ENCODE measurements at regions not wholly inside any gene's neighbourhood (a gene's known extent, or its start where the extent isn't known, plus 50 kb on each side); places are given as distances from the start of the nearest gene placed in this dataset.

DNA sequence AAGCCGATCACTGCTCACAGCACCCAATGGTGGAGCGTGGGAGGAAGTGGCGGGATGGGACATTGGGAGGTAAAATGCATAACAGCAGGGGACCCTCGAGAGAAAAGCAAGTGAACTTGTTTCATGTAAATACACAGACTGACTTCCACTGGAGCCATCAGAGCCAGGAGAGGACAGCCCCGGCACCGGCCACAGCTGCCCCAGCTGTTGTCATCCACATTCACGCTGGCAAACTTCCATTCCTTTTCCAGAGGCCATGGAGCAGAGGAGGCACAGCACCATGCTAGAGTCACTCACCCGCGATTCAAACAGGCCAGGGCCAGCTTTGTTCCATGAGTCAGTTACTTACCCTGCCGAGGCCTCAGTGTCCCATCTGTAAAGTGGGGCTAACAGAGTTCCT, 610.9 kb upstream of the SALL3 start:
- H3K4me1 ChIP-seq (ENCODE audit: control insufficient read depth in 2 of 2, insufficient read depth in 2 of 2, low read length in 2 of 2), result no peaks in the 10 kb centered on the region
- ChIA-PET POLR2A (no interaction called here), CTCF (no interaction called here)
- DNase-seq (no peak), ATAC-seq (no peak)
- no peaks in the 10 kb centered on the region for H3K36me3 ChIP-seq (ENCODE audit: control insufficient read depth in 2 of 3, insufficient read depth in 3 of 3, low read length in 3 of 3)
- no peaks in the 10 kb centered on the region for H3K9me3 ChIP-seq (ENCODE audit: control insufficient read depth in 2 of 3, low read length in 3 of 3)
- Mint-ChIP-seq H3K27me3 (no peaks in the 10 kb centered on the region), H3K36me3 (no peaks in the 10 kb centered on the region), H3K4me3 (no peak overlapping the region), H3K9me3 (peaks cover 0 to 2% (median 0%) of the 10 kb centered on the region in 11 donors), H3K4me1 (no peaks in the 10 kb centered on the region), H3K27ac (no peak overlapping the region)
- no peak overlapping the region for H3K4me3 ChIP-seq (ENCODE audit: low read length)
- no peak overlapping the region for H3K27ac ChIP-seq (ENCODE audit: low read depth, low read length)
- no peaks in the 10 kb centered on the region for H3K27me3 ChIP-seq (ENCODE audit: control insufficient read depth in 2 of 2, insufficient read depth in 2 of 2, low read length in 2 of 2)
- intact Hi-C loops (cut with micrococcal nuclease), result no loop called here

- ChIA-PET POLR2A (no interaction called here), CTCF (no interaction called here)
- Histone ChIP-seq H3K27me3 (ENCODE audit: control insufficient read depth in 2 of 2, insufficient read depth in 2 of 2, low read length in 2 of 2) (no peaks in the 10 kb centered on the region), H3K4me1 (ENCODE audit: control insufficient read depth in 2 of 2, insufficient read depth in 2 of 2, low read length in 2 of 2) (no peaks in the 10 kb centered on the region), H3K9me3 (ENCODE audit: control insufficient read depth in 2 of 3, low read length in 3 of 3) (no peaks in the 10 kb centered on the region), H3K4me3 (ENCODE audit: low read length) (no peak overlapping the region), H3K27ac (ENCODE audit: low read depth, low read length) (no peak overlapping the region), H3K36me3 (ENCODE audit: control insufficient read depth in 2 of 3, insufficient read depth in 3 of 3, low read length in 3 of 3) (no peaks in the 10 kb centered on the region)
- H3K4me3 Mint-ChIP-seq, result no peak overlapping the region
- H3K4me1 Mint-ChIP-seq, result no peaks in the 10 kb centered on the region
- H3K27ac Mint-ChIP-seq, result no peak overlapping the region
- intact Hi-C loops (cut with micrococcal nuclease), result no loop called here
- ATAC-seq, result no peak
- DNase-seq, result no peak
- peaks cover 0 to 2% (median 0%) of the 10 kb centered on the region in 11 donors for H3K9me3 Mint-ChIP-seq
- peaks cover 0 to 5% (median 0%) of the 10 kb centered on the region in 5 donors for H3K27me3 Mint-ChIP-seq
- no peaks in the 10 kb centered on the region for H3K36me3 Mint-ChIP-seq
Observed at GRCh38 chr18:78376046-78376445, 603.6 kb upstream of the SALL3 start.

DNA sequence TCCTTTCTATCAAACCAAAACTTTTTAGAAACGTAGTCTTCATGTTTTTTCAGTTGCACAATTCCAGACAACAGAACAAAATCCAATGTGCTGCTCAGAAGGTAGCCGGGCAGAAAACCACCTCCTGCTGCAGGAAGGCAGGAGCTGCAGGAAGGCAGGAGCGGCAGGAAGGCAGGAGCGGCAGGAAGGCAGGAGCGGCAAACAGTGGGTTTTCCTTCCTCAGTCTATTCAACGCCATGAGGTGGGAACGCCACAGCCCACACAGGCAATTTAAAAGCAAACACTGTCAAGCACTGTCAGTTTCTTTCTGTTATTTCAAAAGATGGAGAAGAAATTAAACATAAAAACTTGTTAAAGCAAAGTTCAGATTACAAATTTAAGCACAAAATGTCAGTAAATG, 601.2 kb upstream of the SALL3 start:
- Mint-ChIP-seq H3K27me3 (peaks cover 0 to 5% (median 0%) of the 10 kb centered on the region in 5 donors), H3K4me3 (no peak overlapping the region), H3K9me3 (peaks cover 0 to 3% (median 0%) of the 10 kb centered on the region in 11 donors), H3K36me3 (no peaks in the 10 kb centered on the region), H3K4me1 (no peaks in the 10 kb centered on the region), H3K27ac (no peak overlapping the region)
- ChIA-PET POLR2A (no interaction called here), CTCF (no interaction called here)
- no peaks in the 10 kb centered on the region for H3K9me3 ChIP-seq (ENCODE audit: control insufficient read depth in 2 of 3, low read length in 3 of 3)
- ATAC-seq (no peak), DNase-seq (no peak)
- intact Hi-C loops (cut with micrococcal nuclease), result no loop called here
- no peaks in the 10 kb centered on the region for H3K36me3 ChIP-seq (ENCODE audit: control insufficient read depth in 2 of 3, insufficient read depth in 3 of 3, low read length in 3 of 3)
- no peaks in the 10 kb centered on the region for H3K27me3 ChIP-seq (ENCODE audit: control insufficient read depth in 2 of 2, insufficient read depth in 2 of 2, low read length in 2 of 2)
- H3K27ac ChIP-seq (ENCODE audit: low read depth, low read length), result no peak overlapping the region
- no peak overlapping the region for H3K4me3 ChIP-seq (ENCODE audit: low read length)
- H3K4me1 ChIP-seq (ENCODE audit: control insufficient read depth in 2 of 2, insufficient read depth in 2 of 2, low read length in 2 of 2), result no peaks in the 10 kb centered on the region

- Mint-ChIP-seq H3K36me3 (no peaks in the 10 kb centered on the region), H3K27me3 (peaks cover 0 to 5% (median 0%) of the 10 kb centered on the region in 5 donors), H3K4me3 (no peak overlapping the region), H3K27ac (no peak overlapping the region), H3K4me1 (no peaks in the 10 kb centered on the region), H3K9me3 (peaks cover 0 to 7% (median 0%) of the 10 kb centered on the region in 11 donors)
- POLR2A ChIA-PET, result no interaction called here
- no peaks in the 10 kb centered on the region for H3K9me3 ChIP-seq (ENCODE audit: control insufficient read depth in 2 of 3, low read length in 3 of 3)
- no peaks in the 10 kb centered on the region for H3K4me1 ChIP-seq (ENCODE audit: control insufficient read depth in 2 of 2, insufficient read depth in 2 of 2, low read length in 2 of 2)
- H3K27me3 ChIP-seq (ENCODE audit: control insufficient read depth in 2 of 2, insufficient read depth in 2 of 2, low read length in 2 of 2), result no peaks in the 10 kb centered on the region
- DNase-seq (no peak), ATAC-seq (no peak)
- intact Hi-C loops (cut with micrococcal nuclease), result no loop called here
- H3K4me3 ChIP-seq (ENCODE audit: low read length), result no peak overlapping the region
- CTCF ChIA-PET, result no interaction called here
- H3K27ac ChIP-seq (ENCODE audit: low read depth, low read length), result no peak overlapping the region
- H3K36me3 ChIP-seq (ENCODE audit: control insufficient read depth in 2 of 3, insufficient read depth in 3 of 3, low read length in 3 of 3), result no peaks in the 10 kb centered on the region
Observed at GRCh38 chr18:78378983-78379382, 600.6 kb upstream of the SALL3 start.

- peaks cover 2 to 36% (median 10%) of the 10 kb centered on the region in 11 donors for H3K9me3 Mint-ChIP-seq
- intact Hi-C loops (cut with micrococcal nuclease), result no loop called here
Observed at GRCh38 chr18:78390348-78390951, 589.2 kb upstream of the SALL3 start.

DNA sequence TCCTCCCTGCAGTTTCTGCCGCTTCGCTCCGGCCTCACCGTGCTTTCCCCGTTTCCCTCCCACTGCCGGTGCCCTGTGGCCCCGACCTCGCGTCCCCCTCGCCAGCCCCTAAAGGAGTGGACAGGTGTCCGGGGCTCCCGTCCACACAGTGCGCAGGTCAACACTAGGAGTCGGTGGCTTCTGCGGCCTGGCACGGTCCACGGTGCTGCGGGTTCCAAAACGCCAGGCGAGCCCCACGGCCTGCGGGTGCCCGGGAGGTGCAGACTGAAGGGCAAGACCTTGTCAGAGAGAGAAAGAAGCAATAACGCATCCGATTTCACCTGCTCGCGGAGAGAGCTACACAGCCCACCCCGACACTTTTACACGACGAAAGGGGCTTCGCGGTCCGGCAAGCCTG, 588.7 kb upstream of the SALL3 start:
- Mint-ChIP-seq H3K27me3 (peaks cover 0 to 8% (median 3%) of the 10 kb centered on the region in 5 donors), H3K4me3 (no peak overlapping the region), H3K27ac (no peak overlapping the region), H3K9me3 (peaks cover 2 to 34% (median 11%) of the 10 kb centered on the region in 11 donors), H3K36me3 (peaks cover 0 to 3% (median 0%) of the 10 kb centered on the region in 5 donors), H3K4me1 (peaks cover 0 to 2% (median 0%) of the 10 kb centered on the region in 7 donors)
- no peaks in the 10 kb centered on the region for H3K4me1 ChIP-seq (ENCODE audit: control insufficient read depth in 2 of 2, insufficient read depth in 2 of 2, low read length in 2 of 2)
- H3K36me3 ChIP-seq (ENCODE audit: control insufficient read depth in 2 of 3, insufficient read depth in 3 of 3, low read length in 3 of 3), result no peaks in the 10 kb centered on the region
- no peak for DNase-seq
- intact Hi-C loops (cut with micrococcal nuclease), result no loop called here
- no peak overlapping the region for H3K4me3 ChIP-seq (ENCODE audit: low read length)
- H3K27ac ChIP-seq (ENCODE audit: low read depth, low read length), result no peak overlapping the region
- ATAC-seq, result no peak
- CTCF ChIA-PET, result no interaction called here
- no peaks in the 10 kb centered on the region for H3K9me3 ChIP-seq (ENCODE audit: control insufficient read depth in 2 of 3, low read length in 3 of 3)
- POLR2A ChIA-PET, result no interaction called here
- no peaks in the 10 kb centered on the region for H3K27me3 ChIP-seq (ENCODE audit: control insufficient read depth in 2 of 2, insufficient read depth in 2 of 2, low read length in 2 of 2)

More at GRCh38 chr18:78390348-78390951, 589.2 kb upstream of the SALL3 start:
- peaks cover 0 to 4% (median 0%) of the 10 kb centered on the region in 5 donors for H3K36me3 Mint-ChIP-seq
- Histone ChIP-seq H3K27ac (ENCODE audit: low read depth, low read length) (no peak overlapping the region), H3K27me3 (ENCODE audit: control insufficient read depth in 2 of 2, insufficient read depth in 2 of 2, low read length in 2 of 2) (no peaks in the 10 kb centered on the region), H3K4me1 (ENCODE audit: control insufficient read depth in 2 of 2, insufficient read depth in 2 of 2, low read length in 2 of 2) (no peaks in the 10 kb centered on the region), H3K9me3 (ENCODE audit: control insufficient read depth in 2 of 3, low read length in 3 of 3) (no peaks in the 10 kb centered on the region), H3K4me3 (ENCODE audit: low read length) (no peak overlapping the region), H3K36me3 (ENCODE audit: control insufficient read depth in 2 of 3, insufficient read depth in 3 of 3, low read length in 3 of 3) (no peaks in the 10 kb centered on the region)
- no peak overlapping the region for H3K27ac Mint-ChIP-seq
- peaks cover 0 to 4% (median 3%) of the 10 kb centered on the region in 5 donors for H3K27me3 Mint-ChIP-seq
- ChIA-PET CTCF (no interaction called here), POLR2A (no interaction called here)
- no peak for DNase-seq
- H3K4me3 Mint-ChIP-seq, result no peak overlapping the region
- ATAC-seq, result no peak
- H3K4me1 Mint-ChIP-seq, result peaks cover 0 to 2% (median 0%) of the 10 kb centered on the region in 7 donors

- Histone ChIP-seq H3K27ac (ENCODE audit: low read depth, low read length) (no peak overlapping the region), H3K4me1 (ENCODE audit: control insufficient read depth in 2 of 2, insufficient read depth in 2 of 2, low read length in 2 of 2) (no peaks in the 10 kb centered on the region), H3K27me3 (ENCODE audit: control insufficient read depth in 2 of 2, insufficient read depth in 2 of 2, low read length in 2 of 2) (no peaks in the 10 kb centered on the region), H3K36me3 (ENCODE audit: control insufficient read depth in 2 of 3, insufficient read depth in 3 of 3, low read length in 3 of 3) (no peaks in the 10 kb centered on the region), H3K4me3 (ENCODE audit: low read length) (no peak overlapping the region), H3K9me3 (ENCODE audit: control insufficient read depth in 2 of 3, low read length in 3 of 3) (no peaks in the 10 kb centered on the region)
- ChIA-PET CTCF (no interaction called here), POLR2A (no interaction called here)
- DNase-seq, result no peak
- Mint-ChIP-seq H3K27ac (no peak overlapping the region), H3K27me3 (peaks cover 0 to 9% (median 3%) of the 10 kb centered on the region in 5 donors), H3K4me3 (no peak overlapping the region), H3K4me1 (peaks cover 0 to 2% (median 0%) of the 10 kb centered on the region in 7 donors), H3K36me3 (no peaks in the 10 kb centered on the region), H3K9me3 (peaks cover 0 to 19% (median 8%) of the 10 kb centered on the region in 11 donors)
- intact Hi-C loops (cut with micrococcal nuclease), result no loop called here
- ATAC-seq, result no peak
Observed at GRCh38 chr18:78393086-78393862, 586.3 kb upstream of the SALL3 start.
